ENCODE measurements at regions not wholly inside any gene's neighbourhood (a gene's known extent, or its start where the extent isn't known, plus 50 kb on each side); places are given as distances from the start of the nearest gene placed in this dataset.

DNA sequence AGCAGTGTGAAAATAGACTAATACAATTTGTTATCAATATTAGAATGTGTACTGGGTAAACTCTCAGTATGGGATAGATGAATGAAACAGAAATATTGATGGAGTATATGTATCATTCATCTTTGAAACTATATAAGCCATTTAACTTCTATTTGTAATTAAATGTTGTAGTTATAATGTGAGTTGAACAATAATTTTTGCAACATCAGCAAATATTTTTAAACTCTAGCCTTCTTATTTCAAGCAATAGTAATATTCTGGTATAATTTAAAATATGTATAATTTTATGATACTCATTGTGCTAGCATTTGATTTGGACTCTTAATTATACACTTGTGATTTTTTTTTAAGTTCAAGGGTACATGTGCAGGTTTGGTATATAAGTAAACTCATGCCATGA lies 59.6 kb upstream of the RGMB start:
- DNase-seq (ENCODE audit: low spot score), result no peak
- TF ChIP-seq, protein P1, sequence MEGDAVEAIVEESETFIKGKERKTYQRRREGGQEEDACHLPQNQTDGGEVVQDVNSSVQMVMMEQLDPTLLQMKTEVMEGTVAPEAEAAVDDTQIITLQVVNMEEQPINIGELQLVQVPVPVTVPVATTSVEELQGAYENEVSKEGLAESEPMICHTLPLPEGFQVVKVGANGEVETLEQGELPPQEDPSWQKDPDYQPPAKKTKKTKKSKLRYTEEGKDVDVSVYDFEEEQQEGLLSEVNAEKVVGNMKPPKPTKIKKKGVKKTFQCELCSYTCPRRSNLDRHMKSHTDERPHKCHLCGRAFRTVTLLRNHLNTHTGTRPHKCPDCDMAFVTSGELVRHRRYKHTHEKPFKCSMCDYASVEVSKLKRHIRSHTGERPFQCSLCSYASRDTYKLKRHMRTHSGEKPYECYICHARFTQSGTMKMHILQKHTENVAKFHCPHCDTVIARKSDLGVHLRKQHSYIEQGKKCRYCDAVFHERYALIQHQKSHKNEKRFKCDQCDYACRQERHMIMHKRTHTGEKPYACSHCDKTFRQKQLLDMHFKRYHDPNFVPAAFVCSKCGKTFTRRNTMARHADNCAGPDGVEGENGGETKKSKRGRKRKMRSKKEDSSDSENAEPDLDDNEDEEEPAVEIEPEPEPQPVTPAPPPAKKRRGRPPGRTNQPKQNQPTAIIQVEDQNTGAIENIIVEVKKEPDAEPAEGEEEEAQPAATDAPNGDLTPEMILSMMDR (IDR thresholded peaks at IDR 0.05; ENCODE audit: extremely low read depth, missing control alignments), result no peak

DNA sequence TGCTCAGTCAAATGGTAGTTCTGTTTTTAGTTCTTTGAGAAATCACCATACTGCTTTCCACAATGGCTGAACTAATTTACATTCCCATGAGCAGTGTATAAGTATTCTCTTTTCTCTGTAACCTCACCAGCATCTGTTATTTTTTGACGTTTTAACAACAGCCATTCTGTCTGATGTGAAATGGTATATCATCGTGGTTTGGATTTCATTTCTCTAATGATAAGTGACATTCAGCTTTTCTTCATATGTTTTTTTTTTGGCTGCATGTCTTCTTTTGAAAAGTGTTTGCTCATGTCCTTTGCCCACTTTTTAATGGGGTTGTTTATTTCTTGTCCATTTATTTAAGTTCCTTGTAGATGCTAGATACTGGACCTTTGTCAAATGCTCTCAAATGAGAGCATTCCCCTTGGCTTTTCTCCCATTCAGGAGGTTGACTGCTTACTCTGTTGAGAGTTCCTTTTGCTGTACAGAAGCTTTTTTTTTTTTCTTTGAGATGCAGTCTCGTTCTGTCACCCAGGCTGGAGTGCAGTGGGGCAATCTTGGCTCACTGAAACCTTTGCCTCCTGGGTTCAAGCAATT lies 58.7 kb upstream of the RGMB start:
- DNase-seq (ENCODE audit: low spot score), result no peak
- TF ChIP-seq, protein P1 (IDR thresholded peaks at IDR 0.05; ENCODE audit: extremely low read depth, missing control alignments), result no peak

DNA sequence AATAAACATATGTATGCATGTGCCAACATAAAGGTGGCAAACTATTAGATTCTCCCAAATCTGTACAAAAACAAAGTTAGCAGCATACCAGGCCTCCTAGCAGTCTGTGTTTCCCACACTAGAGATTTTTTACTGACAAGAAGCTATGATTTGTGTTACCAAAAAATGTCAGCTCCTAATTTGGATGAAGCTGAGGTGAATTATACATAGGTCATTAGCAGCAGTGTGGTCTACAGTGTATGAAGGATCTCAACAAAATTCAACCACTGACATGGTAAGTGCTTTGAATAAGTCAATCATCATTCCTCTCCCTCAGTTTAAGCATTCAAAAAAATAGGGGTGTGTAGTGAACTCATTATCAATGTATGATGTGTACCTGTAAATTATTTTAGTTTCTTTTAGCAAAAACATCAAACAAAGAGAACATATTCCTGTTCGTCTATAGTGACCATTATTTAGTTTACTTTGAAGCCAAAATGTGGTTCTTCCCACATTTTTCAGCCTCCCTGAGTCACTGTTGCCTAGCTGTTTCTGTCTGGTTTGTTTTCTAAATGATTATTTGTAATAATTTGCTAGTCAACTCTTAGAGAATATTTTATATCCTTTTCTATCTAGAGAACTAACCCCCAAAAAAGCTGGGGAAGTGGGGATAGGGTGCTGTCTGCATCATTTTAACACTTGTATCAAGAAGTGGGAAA lies 52.1 kb upstream of the RGMB start:
- TF ChIP-seq, protein P1 (IDR thresholded peaks at IDR 0.05; ENCODE audit: extremely low read depth, missing control alignments), result no peak
- DNase-seq (ENCODE audit: low spot score), result no peak

DNA sequence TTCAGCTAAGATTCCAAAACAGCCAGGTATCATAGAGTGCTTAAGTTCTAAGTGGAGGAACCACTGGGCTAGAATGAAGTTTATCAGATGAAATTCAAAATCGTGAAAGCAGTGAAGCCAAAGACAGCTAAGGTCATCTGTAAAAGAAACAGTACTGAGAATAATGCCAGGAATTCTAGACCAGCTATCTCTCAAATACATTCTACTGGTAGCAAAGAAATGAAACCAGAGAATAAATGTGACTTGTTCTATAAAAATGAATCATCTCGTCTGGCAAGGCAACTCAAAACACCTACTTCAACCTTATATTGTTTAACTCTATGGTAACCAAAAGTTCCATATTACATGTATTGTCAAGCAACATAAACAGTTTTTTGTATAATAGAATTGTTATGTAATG lies 51.3 kb upstream of the RGMB start:
- TF ChIP-seq, protein P1 (IDR thresholded peaks at IDR 0.05; ENCODE audit: extremely low read depth, missing control alignments), result no peak
- no peak for DNase-seq (ENCODE audit: low spot score)

DNA sequence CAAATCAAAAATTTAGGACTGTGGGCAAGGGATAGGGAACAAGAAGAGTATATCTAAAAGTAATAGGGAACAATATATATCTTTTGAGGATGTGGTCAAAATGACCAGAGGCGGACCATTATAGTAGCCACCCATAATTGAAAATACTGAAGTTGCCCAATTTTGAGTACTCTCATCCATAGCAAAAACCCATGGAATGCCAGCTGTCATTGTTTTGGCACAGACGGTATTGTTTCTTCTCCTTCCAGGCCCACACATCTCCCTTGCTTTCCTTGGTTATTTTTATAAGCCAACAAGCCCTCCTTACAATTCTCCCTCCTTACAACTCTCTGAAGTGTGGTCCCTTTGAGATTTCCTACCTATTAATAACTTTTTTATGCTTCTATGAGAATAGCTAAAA lies 50.4 kb upstream of the RGMB start:
- DNase-seq (ENCODE audit: low spot score), result no peak

More for the DNA sequence above, 50.4 kb upstream of the RGMB start:
- TF ChIP-seq, protein P1 (IDR thresholded peaks at IDR 0.05; ENCODE audit: extremely low read depth, missing control alignments), result no peak

Measured in GM20000 (cell line).